ENCODE measurements at regions not wholly inside any gene's neighbourhood (a gene's known extent, or its start where the extent isn't known, plus 50 kb on each side); places are given as distances from the start of the nearest gene placed in this dataset.

DNA sequence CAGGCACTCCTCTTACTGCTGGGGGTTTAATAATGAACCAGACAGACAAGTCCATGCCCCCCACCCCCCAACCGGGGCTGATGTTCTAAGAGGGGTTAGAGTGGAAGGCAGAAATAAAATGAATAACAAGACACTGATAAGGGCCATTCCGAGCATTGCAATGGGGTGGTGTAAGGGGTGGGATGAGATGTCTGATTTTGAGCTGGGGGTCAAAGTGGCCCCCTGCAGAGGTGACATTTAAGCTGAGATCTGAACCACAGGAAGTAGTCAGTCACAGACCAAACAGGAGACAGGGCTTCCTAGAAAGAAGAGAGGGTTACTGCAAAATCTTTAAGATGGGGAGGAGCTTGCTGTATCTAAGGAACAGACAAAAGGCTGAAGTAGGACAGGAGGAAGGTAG, 180.6 kb upstream of the SH3BP4 start:
- DNase-seq (ENCODE audit: low read depth) = no peak
- H3K4me3 ChIP-seq (ENCODE audit: low read length) = no peak overlapping the region
- TF ChIP-seq, protein P1, sequence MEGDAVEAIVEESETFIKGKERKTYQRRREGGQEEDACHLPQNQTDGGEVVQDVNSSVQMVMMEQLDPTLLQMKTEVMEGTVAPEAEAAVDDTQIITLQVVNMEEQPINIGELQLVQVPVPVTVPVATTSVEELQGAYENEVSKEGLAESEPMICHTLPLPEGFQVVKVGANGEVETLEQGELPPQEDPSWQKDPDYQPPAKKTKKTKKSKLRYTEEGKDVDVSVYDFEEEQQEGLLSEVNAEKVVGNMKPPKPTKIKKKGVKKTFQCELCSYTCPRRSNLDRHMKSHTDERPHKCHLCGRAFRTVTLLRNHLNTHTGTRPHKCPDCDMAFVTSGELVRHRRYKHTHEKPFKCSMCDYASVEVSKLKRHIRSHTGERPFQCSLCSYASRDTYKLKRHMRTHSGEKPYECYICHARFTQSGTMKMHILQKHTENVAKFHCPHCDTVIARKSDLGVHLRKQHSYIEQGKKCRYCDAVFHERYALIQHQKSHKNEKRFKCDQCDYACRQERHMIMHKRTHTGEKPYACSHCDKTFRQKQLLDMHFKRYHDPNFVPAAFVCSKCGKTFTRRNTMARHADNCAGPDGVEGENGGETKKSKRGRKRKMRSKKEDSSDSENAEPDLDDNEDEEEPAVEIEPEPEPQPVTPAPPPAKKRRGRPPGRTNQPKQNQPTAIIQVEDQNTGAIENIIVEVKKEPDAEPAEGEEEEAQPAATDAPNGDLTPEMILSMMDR (IDR thresholded peaks at IDR 0.05; ENCODE audit: insufficient read depth, low read depth, low read length, missing control alignments) = no peak

DNA sequence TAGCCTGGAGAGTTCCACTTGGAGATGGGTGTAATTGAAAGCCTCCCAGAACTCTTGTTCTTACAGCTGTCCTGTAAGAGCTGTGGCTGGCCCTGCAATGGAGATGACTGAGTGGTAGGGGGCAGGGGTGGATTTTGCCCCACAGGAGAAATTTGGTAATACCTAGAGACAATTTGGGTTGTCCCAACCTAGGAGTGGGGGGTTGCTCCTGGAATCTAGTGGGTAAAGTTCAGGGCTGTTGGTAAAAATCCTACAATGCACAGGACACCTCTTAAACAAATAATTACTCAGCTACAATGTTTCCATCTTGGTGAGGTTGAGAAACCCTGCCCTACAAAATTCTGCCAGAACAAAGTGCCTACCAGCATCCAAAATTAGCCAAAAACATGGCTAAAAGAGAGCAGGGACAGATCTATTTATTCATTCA, 181.1 kb upstream of the SH3BP4 start:
- TF ChIP-seq, protein P1 (IDR thresholded peaks at IDR 0.05; ENCODE audit: insufficient read depth, low read depth, low read length, missing control alignments) = no peak
- no peak overlapping the region for H3K4me3 ChIP-seq (ENCODE audit: low read length)
- no peak for DNase-seq (ENCODE audit: low read depth)

DNA sequence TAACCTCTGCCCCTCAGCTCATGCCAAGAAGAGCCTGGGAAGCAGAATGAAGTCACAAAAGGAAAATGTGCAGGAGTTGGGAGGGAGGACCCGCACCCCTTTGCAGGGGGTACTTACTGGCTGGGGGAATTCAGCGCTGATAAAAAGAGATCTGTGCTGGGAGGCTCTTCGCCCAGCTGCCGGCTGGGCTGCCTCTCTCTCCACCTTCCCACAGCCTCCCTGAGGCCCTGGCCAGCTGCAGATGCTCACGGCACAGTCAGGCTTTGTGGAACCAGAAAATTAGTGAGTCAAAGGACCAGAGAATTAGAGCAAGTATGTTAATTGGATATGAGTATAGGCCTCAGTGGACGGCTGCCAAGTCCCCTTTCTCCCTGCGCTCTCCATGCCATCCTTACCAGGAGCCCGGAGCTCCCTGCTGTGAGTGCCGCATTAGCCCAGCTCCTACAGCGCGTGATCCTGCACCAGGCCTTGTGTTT, 181.7 kb upstream of the SH3BP4 start:
- TF ChIP-seq, protein P1 (IDR thresholded peaks at IDR 0.05; ENCODE audit: insufficient read depth, low read depth, low read length, missing control alignments) = no peak
- no peak for DNase-seq (ENCODE audit: low read depth)
- no peak overlapping the region for H3K4me3 ChIP-seq (ENCODE audit: low read length)

DNA sequence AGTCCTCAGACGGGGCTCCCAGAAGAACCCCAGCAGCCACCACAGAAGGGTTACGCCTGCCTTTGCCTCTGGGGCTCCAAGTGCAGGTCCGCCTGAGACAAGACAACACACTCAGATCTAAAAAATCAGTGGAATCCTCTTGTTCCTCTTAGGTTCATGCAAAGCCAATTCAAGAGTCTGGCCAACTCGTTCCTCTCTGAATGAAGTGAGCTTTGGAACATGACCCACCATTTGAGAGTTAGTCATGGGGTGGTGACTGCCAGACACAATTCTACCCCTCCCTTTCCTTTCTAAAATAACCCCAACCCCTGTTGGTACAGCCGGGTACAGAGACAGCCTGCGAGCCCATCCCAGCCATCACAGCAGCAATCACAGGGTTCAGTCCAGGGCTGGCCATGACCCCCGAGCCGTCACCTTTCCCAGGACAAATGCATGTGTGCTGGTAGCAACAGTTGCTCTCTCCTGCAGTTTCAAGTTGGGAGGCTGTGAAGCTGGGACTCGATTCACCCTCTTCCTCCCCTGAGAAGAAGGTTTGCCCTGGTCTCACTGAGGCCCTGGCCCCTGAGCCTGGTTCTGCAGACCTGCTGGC, 183.1 kb upstream of the SH3BP4 start:
- H3K4me3 ChIP-seq (ENCODE audit: low read length) = no peak overlapping the region
- TF ChIP-seq, protein P1 (IDR thresholded peaks at IDR 0.05; ENCODE audit: insufficient read depth, low read depth, low read length, missing control alignments) = no peak
- no peak for DNase-seq (ENCODE audit: low read depth)

DNA sequence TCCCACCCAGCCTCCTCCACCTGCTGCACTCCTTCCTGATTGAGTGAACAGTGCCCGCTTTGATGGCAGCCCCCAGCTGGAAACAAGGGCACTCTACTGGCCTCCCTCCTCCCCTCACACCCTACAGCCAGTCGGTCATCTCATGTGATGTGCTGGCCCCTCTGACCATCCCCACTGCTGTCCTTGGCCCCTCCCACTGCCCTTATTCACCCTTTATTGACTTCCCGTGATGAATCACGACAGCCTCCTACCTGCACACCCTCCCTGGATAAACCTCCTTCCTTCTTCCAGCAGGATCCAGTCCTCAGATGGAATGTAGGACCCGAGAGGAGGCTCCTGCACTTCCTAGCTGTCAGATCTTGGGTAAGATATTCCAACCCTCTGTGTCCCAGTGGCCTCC, 186.5 kb upstream of the SH3BP4 start:
- TF ChIP-seq, protein P1 (IDR thresholded peaks at IDR 0.05; ENCODE audit: insufficient read depth, low read depth, low read length, missing control alignments) = no peak
- H3K4me3 ChIP-seq (ENCODE audit: low read length) = no peak overlapping the region

DNA sequence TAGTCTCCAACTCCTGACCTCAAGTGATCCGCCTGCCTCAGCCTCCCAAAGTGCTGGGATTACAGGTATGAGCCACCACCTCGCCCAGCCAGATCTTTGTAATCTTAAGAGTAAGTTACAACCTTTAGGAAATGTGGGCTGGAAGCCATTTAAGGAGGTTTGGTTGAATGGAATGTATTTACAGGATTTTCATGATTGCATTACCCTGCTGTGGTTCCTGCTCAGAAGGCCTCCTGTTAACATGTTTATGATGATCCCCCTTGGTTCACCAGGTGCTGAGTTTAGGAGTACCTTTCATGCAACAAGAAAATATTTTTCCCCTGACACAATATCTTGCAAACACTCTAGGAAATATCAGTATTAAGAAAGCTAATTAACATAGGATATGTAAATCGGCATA, 187.4 kb upstream of the SH3BP4 start:
- no peak for DNase-seq (ENCODE audit: low read depth)

More for the DNA sequence above, 186.5 kb upstream of the SH3BP4 start:
- no peak for DNase-seq (ENCODE audit: low read depth)

More for the DNA sequence above, 187.4 kb upstream of the SH3BP4 start:
- TF ChIP-seq, protein P1 (IDR thresholded peaks at IDR 0.05; ENCODE audit: insufficient read depth, low read depth, low read length, missing control alignments) = no peak
- H3K4me3 ChIP-seq (ENCODE audit: low read length) = no peak overlapping the region
